H9 (cell line): ENCODE measurements at regions not wholly inside any gene's neighbourhood (a gene's known extent, or its start where the extent isn't known, plus 50 kb on each side); places are given as distances from the start of the nearest gene placed in this dataset.

Source experiments
- DNase-seq: peaks from one replicate; pipeline ENCODE4 v3.0.0-alpha.2; 2017
- H2AFZ ChIP-seq: one replicate; pipeline ENCODE4 v1.6.1; 2013; ENCODE audit warnings: mild to moderate bottlenecking, low read length, control low read depth, moderate library complexity
- H2AK5ac ChIP-seq: 2 replicates; pipeline ENCODE4 v1.6.1; 2013; ENCODE audit warnings: low read length, control low read depth, mixed read lengths; ENCODE audit not compliant: insufficient read length
- H2BK120ac ChIP-seq: one replicate; pipeline ENCODE4 v1.6.1; 2013; ENCODE audit warnings: low read depth, mild to moderate bottlenecking, low read length, control low read depth, inconsistent platforms; ENCODE audit not compliant: poor library complexity, severe bottlenecking
- H2BK12ac ChIP-seq: 2 replicates; pipeline ENCODE4 v1.6.1; 2013; ENCODE audit warnings: low read length, control low read depth, mixed read lengths, low read depth; ENCODE audit not compliant: insufficient read length
- H2BK15ac ChIP-seq: 2 replicates; pipeline ENCODE4 v1.6.1; 2013; ENCODE audit warnings: low read depth, low read length, control low read depth
- H2BK20ac ChIP-seq: one replicate; pipeline ENCODE4 v1.6.1; 2013; ENCODE audit warnings: low read depth, mild to moderate bottlenecking, low read length, control low read depth, inconsistent platforms; ENCODE audit not compliant: poor library complexity, severe bottlenecking
- H2BK5ac ChIP-seq: 2 replicates; pipeline ENCODE4 v1.6.1; 2013; ENCODE audit warnings: low read length, control low read depth, mixed read lengths; ENCODE audit not compliant: insufficient read length
- H3K14ac ChIP-seq: 2 replicates; pipeline ENCODE4 v1.6.1; 2013; ENCODE audit warnings: low read length, control low read depth; ENCODE audit not compliant: insufficient read depth
- H3K18ac ChIP-seq: 2 replicates; pipeline ENCODE4 v1.6.1; 2013; ENCODE audit warnings: low read depth, mild to moderate bottlenecking, mixed read lengths, low read length, control low read depth; ENCODE audit not compliant: insufficient read length
- H3K23ac ChIP-seq: 2 replicates; pipeline ENCODE4 v1.6.1; 2013; ENCODE audit warnings: low read length, control low read depth, mixed read lengths, low read depth; ENCODE audit not compliant: insufficient read length
- H3K23me2 ChIP-seq: 2 replicates; pipeline ENCODE4 v1.6.1; 2013; ENCODE audit warnings: low read depth, mild to moderate bottlenecking, mixed read lengths, low read length, control low read depth; ENCODE audit not compliant: insufficient read length, poor library complexity, severe bottlenecking
- H3K27ac ChIP-seq: 2 replicates; pipeline ENCODE4 v1.5.1; 2013; ENCODE audit warnings: low read length, control low read depth, mixed read lengths, low read depth; ENCODE audit not compliant: insufficient read length
- H3K27me3 ChIP-seq: 2 replicates; pipeline ENCODE4 v1.6.1; 2013; ENCODE audit warnings: low read length, control low read depth, inconsistent platforms; ENCODE audit not compliant: insufficient read depth
- H3K4ac ChIP-seq: 2 replicates; pipeline ENCODE4 v1.6.1; 2013; ENCODE audit warnings: low read depth, mild to moderate bottlenecking, control low read depth, inconsistent platforms, low read length, moderate library complexity
- H3K4me1 ChIP-seq: 2 replicates; pipeline ENCODE4 v1.6.1; 2013; ENCODE audit warnings: low read length, control low read depth, inconsistent platforms; ENCODE audit not compliant: insufficient read depth
- H3K4me2 ChIP-seq: 2 replicates; pipeline ENCODE4 v1.6.1; 2013; ENCODE audit warnings: low read length, control low read depth, mixed read lengths; ENCODE audit not compliant: insufficient read length, insufficient read depth
- H3K56ac ChIP-seq: 2 replicates; pipeline ENCODE4 v1.6.1; 2013; ENCODE audit warnings: low read depth, mild to moderate bottlenecking, mixed read lengths, low read length, control low read depth; ENCODE audit not compliant: insufficient read length
- H3K79me1 ChIP-seq: 2 replicates; pipeline ENCODE4 v1.6.1; 2013; ENCODE audit warnings: low read depth, mild to moderate bottlenecking, moderate library complexity, low read length, control low read depth, inconsistent platforms; ENCODE audit not compliant: insufficient read depth, poor library complexity, severe bottlenecking
- H3K79me2 ChIP-seq: 2 replicates; pipeline ENCODE4 v1.6.1; 2013; ENCODE audit warnings: low read length, control low read depth, inconsistent platforms; ENCODE audit not compliant: insufficient read depth
- H3K9ac ChIP-seq: 2 replicates; pipeline ENCODE4 v1.6.1; 2013; ENCODE audit warnings: low read length, control low read depth, mixed read lengths; ENCODE audit not compliant: insufficient read length; ENCODE audit errors: extremely low read depth
- H3K9me3 ChIP-seq: one replicate; pipeline ENCODE4 v1.6.1; 2013; ENCODE audit warnings: low read depth, low read length, inconsistent platforms; ENCODE audit not compliant: control insufficient read depth
- H3T11ph ChIP-seq: one replicate; pipeline ENCODE4 v1.6.1; 2013; ENCODE audit warnings: mild to moderate bottlenecking, low read length, control low read depth, inconsistent platforms
- H4K20me1 ChIP-seq: one replicate; pipeline ENCODE4 v1.6.1; 2013; ENCODE audit not compliant: control insufficient read depth, insufficient read length, insufficient read depth
- H4K5ac ChIP-seq: 2 replicates; pipeline ENCODE4 v1.6.1; 2013; ENCODE audit warnings: low read depth, mild to moderate bottlenecking, mixed read lengths, low read length, control low read depth; ENCODE audit not compliant: insufficient read length
- H4K8ac ChIP-seq: replicated peaks from 2 replicates; pipeline ENCODE4 v1.6.1; 2013; ENCODE audit warnings: low read length, control low read depth, mixed read lengths, low read depth; ENCODE audit not compliant: insufficient read length
- H4K91ac ChIP-seq: 2 replicates; pipeline ENCODE4 v1.6.1; 2013; ENCODE audit warnings: low read depth, mild to moderate bottlenecking, moderate library complexity, mixed read lengths, low read length, control low read depth; ENCODE audit not compliant: insufficient read length
- H3K27ac Mint-ChIP-seq, 3 experiments: 2 replicates in 2 of 3; 3 replicates in 1 of 3; pipeline ENCODE4 v1.8.0; 2020 to 2021; ENCODE audit warnings: mixed read lengths in 3 of 3, mild to moderate bottlenecking in 1 of 3, moderate library complexity in 1 of 3
- H3K27me3 Mint-ChIP-seq: 2 replicates; pipeline ENCODE4 v1.8.0; 2021; ENCODE audit warnings: low read depth, mild to moderate bottlenecking, moderate library complexity, mixed read lengths
- H3K36me3 Mint-ChIP-seq, 3 experiments: 2 replicates in 2 of 3; 3 replicates in 1 of 3; pipeline ENCODE4 v1.8.0; 2020 to 2021; ENCODE audit warnings: low read depth in 3 of 3, mixed read lengths in 3 of 3; ENCODE audit not compliant: insufficient read depth in 1 of 3
- H3K4me1 Mint-ChIP-seq, 2 experiments: 2 replicates each; pipeline ENCODE4 v1.8.0; 2020; ENCODE audit warnings: mixed read lengths in 2 of 2
- H3K4me3 Mint-ChIP-seq, 2 experiments: 2 replicates in 1 of 2; 3 replicates in 1 of 2; pipeline ENCODE4 v1.8.0; 2020 to 2021; ENCODE audit warnings: mild to moderate bottlenecking in 2 of 2, mixed read lengths in 2 of 2, moderate library complexity in 1 of 2
- H3K9me3 Mint-ChIP-seq, 2 experiments: 2 replicates in 1 of 2; 3 replicates in 1 of 2; pipeline ENCODE4 v1.8.0; 2020; ENCODE audit warnings: mild to moderate bottlenecking in 2 of 2, mixed read lengths in 2 of 2, moderate library complexity in 1 of 2
- WGBS: extraction: QIAGEN DNeasy Blood & Tissue Kit; methylation state at CpG from one replicate; pipeline ENCODE4 v1.1.7; 2013; ENCODE audit warnings: missing lambda C conversion rate, low lambda C conversion rate, mixed read lengths; ENCODE audit not compliant: insufficient read length; ENCODE audit errors: extremely low coverage; 5-methylcytosine and 5-hydroxymethylcytosine counted together
- TF ChIP-seq, protein P1 (sequence below): fragments of 200-600 bp; sonication (generic); conservative IDR thresholded peaks from 3 replicates; pipeline ENCODE4 v1.8.0; 2021; ENCODE audit warnings: antibody characterized with exemption, mild to moderate bottlenecking

DNA sequence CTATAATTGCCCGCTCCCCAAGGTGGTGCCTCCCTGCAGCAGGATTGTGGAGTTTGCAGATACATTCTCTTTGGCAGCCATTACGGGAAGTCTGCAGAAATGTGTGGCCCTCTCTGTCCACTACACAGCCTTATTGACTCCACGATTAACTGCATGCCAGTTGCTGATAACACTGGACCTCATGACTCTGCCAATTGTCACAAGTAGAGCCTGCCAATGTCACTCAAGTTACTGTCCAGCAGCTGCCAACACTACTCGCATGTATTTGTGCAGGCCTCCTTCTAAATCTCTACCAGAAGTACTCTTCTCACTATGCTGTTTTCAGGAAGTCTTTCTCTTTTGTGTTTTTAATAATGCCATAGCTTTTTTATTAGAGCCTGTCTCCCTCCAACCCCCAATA is 128.8 kb downstream of the PPP1R3A start:
- H3K4me3 Mint-ChIP-seq: no peak overlapping the region
- H3K79me1 ChIP-seq: no peaks in the 10 kb centered on the region
- no peaks in the 10 kb centered on the region for H3K4me1 ChIP-seq
- no peak overlapping the region for H3K14ac ChIP-seq
- no peak overlapping the region for H3K27ac Mint-ChIP-seq
- no peak overlapping the region for H3K23ac ChIP-seq
- no peak overlapping the region for H2BK5ac ChIP-seq
- no peak overlapping the region for H2AFZ ChIP-seq
- no peak overlapping the region for H3K4ac ChIP-seq
- H3K27ac ChIP-seq: no peak overlapping the region
- no peak overlapping the region for H3K56ac ChIP-seq
- no peaks in the 10 kb centered on the region for H3K27me3 ChIP-seq
- no peak overlapping the region for H2AK5ac ChIP-seq
- H3K4me1 Mint-ChIP-seq: no peaks in the 10 kb centered on the region
- H3K79me2 ChIP-seq: no peaks in the 10 kb centered on the region
- no peak overlapping the region for H3K18ac ChIP-seq
- H2BK15ac ChIP-seq: no peak overlapping the region
- H3K23me2 ChIP-seq: no peaks in the 10 kb centered on the region
- no peak overlapping the region for H2BK20ac ChIP-seq
- no CpG with 5 or more reads among the region's 4 CpGs for WGBS
- no peaks in the 10 kb centered on the region; a peak in 1 of 5 replicates for H3K9me3 Mint-ChIP-seq
- no peak overlapping the region for H2BK12ac ChIP-seq
- no peak for DNase-seq
- no peaks in the 10 kb centered on the region for H3K27me3 Mint-ChIP-seq
- H3K4me2 ChIP-seq: no peak overlapping the region
- no peak overlapping the region for H4K5ac ChIP-seq
- no peak overlapping the region for H2BK120ac ChIP-seq
- TF ChIP-seq, protein P1, sequence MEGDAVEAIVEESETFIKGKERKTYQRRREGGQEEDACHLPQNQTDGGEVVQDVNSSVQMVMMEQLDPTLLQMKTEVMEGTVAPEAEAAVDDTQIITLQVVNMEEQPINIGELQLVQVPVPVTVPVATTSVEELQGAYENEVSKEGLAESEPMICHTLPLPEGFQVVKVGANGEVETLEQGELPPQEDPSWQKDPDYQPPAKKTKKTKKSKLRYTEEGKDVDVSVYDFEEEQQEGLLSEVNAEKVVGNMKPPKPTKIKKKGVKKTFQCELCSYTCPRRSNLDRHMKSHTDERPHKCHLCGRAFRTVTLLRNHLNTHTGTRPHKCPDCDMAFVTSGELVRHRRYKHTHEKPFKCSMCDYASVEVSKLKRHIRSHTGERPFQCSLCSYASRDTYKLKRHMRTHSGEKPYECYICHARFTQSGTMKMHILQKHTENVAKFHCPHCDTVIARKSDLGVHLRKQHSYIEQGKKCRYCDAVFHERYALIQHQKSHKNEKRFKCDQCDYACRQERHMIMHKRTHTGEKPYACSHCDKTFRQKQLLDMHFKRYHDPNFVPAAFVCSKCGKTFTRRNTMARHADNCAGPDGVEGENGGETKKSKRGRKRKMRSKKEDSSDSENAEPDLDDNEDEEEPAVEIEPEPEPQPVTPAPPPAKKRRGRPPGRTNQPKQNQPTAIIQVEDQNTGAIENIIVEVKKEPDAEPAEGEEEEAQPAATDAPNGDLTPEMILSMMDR: no peak
- H4K91ac ChIP-seq: no peak overlapping the region
- no peaks in the 10 kb centered on the region for H3K9me3 ChIP-seq
- H4K20me1 ChIP-seq: no peaks in the 10 kb centered on the region
- H3T11ph ChIP-seq: no peak overlapping the region
- no peak overlapping the region for H4K8ac ChIP-seq
- H3K9ac ChIP-seq: no peak overlapping the region
- no peaks in the 10 kb centered on the region for H3K36me3 Mint-ChIP-seq
